BE2C (cell line): ENCODE measurements at regions not wholly inside any gene's neighbourhood (a gene's known extent, or its start where the extent isn't known, plus 50 kb on each side); places are given as distances from the start of the nearest gene placed in this dataset.
A peak's percentile ranks its signal among the peaks of the same experiment; 100 is the strongest.
"Not testable (repeated sequence)": the region's sequence is repeated elsewhere in the genome, so short reads cannot be mapped to it uniquely, and the experiment has no call there.

Experiments
- DNase-seq: peaks from one replicate; pipeline ENCODE4 v3.0.0-alpha.2; 2020
- H3K27me3 ChIP-seq: fragments of 250-450 bp; sonication (Bioruptor Pico); 2 replicates; pipeline ENCODE4 v1.5.1; 2020; ENCODE audit warnings: mild to moderate bottlenecking
- H3K36me3 ChIP-seq: fragments of 250-450 bp; sonication (Bioruptor Pico); 2 replicates; pipeline ENCODE4 v1.5.1; 2020; ENCODE audit warnings: mild to moderate bottlenecking
- H3K4me1 ChIP-seq: fragments of 250-450 bp; sonication (Bioruptor Pico); 2 replicates; pipeline ENCODE4 v1.5.1; 2020
- H3K4me3 ChIP-seq: 2 replicates; pipeline ENCODE4 v1.5.1; 2011; ENCODE audit warnings: low read depth, low read length
- H3K9me3 ChIP-seq: fragments of 250-450 bp; sonication (Bioruptor Pico); 2 replicates; pipeline ENCODE4 v1.5.1; 2020
- CTCF ChIP-seq: IDR thresholded peaks from 2 replicates; pipeline ENCODE4 v1.5.1; 2012; ENCODE audit warnings: mild to moderate bottlenecking, low read depth, low read length

- Histone ChIP-seq H3K27me3 (no peaks in the 10 kb centered on the region), H3K36me3 (no peaks in the 10 kb centered on the region), H3K4me3 (no peak overlapping the region), H3K9me3 (no peaks in the 10 kb centered on the region), H3K4me1 (no peaks in the 10 kb centered on the region)
- no peak for TF ChIP-seq CTCF
- DNase-seq, result no peak
Measured at GRCh38 chr9:78695519-78695918, 398.6 kb downstream of the PSAT1 start.

- H3K4me1 ChIP-seq, result no peaks in the 10 kb centered on the region
- DNase-seq, result no peak
Measured at GRCh38 chr9:78697618-78698017, 400.7 kb downstream of the PSAT1 start.

GRCh38 chr9:78698371-78698770 is 401.4 kb downstream of the PSAT1 start:
- no peak for TF ChIP-seq CTCF

More at GRCh38 chr9:78697618-78698017, 400.7 kb downstream of the PSAT1 start:
- TF ChIP-seq CTCF, result no peak
- no peaks in the 10 kb centered on the region for H3K36me3 ChIP-seq
- H3K4me3 ChIP-seq, result no peak overlapping the region
- H3K27me3 ChIP-seq, result no peaks in the 10 kb centered on the region
- no peaks in the 10 kb centered on the region for H3K9me3 ChIP-seq

GRCh38 chr9:78699217-78699616 is 402.3 kb downstream of the PSAT1 start:
- H3K4me1 ChIP-seq, H3K36me3 ChIP-seq, DNase-seq, H3K9me3 ChIP-seq, H3K27me3 ChIP-seq, H3K4me3 ChIP-seq: not testable (repeated sequence)

More at GRCh38 chr9:78698371-78698770, 401.4 kb downstream of the PSAT1 start:
- Histone ChIP-seq H3K9me3 (no peaks in the 10 kb centered on the region), H3K4me1 (no peaks in the 10 kb centered on the region), H3K36me3 (no peaks in the 10 kb centered on the region), H3K4me3 (no peak overlapping the region), H3K27me3 (no peaks in the 10 kb centered on the region)
- DNase-seq, result no peak

- H3K4me3 ChIP-seq, H3K27me3 ChIP-seq, H3K9me3 ChIP-seq, H3K36me3 ChIP-seq, H3K4me1 ChIP-seq: not testable (repeated sequence)
- peak; percentile 74 for TF ChIP-seq CTCF
- peak; percentile 73 for DNase-seq
Measured at GRCh38 chr9:78704153-78704552, 407.2 kb downstream of the PSAT1 start.

GRCh38 chr9:78707080-78707479 is 410.2 kb downstream of the PSAT1 start:
- no peaks in the 10 kb centered on the region for H3K9me3 ChIP-seq
- H3K4me1 ChIP-seq, result peaks cover 7% of the 10 kb centered on the region; the same call in 1 of the 2 replicates
- no peaks in the 10 kb centered on the region for H3K27me3 ChIP-seq
- H3K4me3 ChIP-seq, result no peak overlapping the region
- DNase-seq, result no peak
- no peaks in the 10 kb centered on the region for H3K36me3 ChIP-seq
- TF ChIP-seq CTCF, result no peak

GRCh38 chr9:78707481-78707991 is 410.6 kb downstream of the PSAT1 start:
- no peak overlapping the region for H3K4me3 ChIP-seq
- H3K36me3 ChIP-seq, result no peaks in the 10 kb centered on the region
- no peaks in the 10 kb centered on the region for H3K27me3 ChIP-seq
- peaks cover 7% of the 10 kb centered on the region; the same call in 1 of the 2 replicates for H3K4me1 ChIP-seq
- no peaks in the 10 kb centered on the region for H3K9me3 ChIP-seq
- no peak for DNase-seq
- TF ChIP-seq CTCF, result no peak
